ENCODE measurements at regions not wholly inside any gene's neighbourhood (a gene's known extent, or its start where the extent isn't known, plus 50 kb on each side); places are given as distances from the start of the nearest gene placed in this dataset.

- FAIRE-seq: no peak
- TF ChIP-seq CTCF (optimal IDR thresholded peaks at IDR 0.05 in 1 of 3, IDR thresholded peaks at IDR 0.05 in 1 of 3, conservative IDR thresholded peaks at IDR 0.05 in 1 of 3; ENCODE audit: extremely low read depth in 1 of 3, insufficient read depth in 2 of 3, low read length in 3 of 3) (no peak), EZH2 (IDR thresholded peaks at IDR 0.05; ENCODE audit: low read length) (no peak)
- Histone ChIP-seq H3K27ac (ENCODE audit: control insufficient read depth, insufficient read depth, low read length) (no peak overlapping the region), H3K4me1 (ENCODE audit: control insufficient read depth, extremely low read depth, insufficient read depth, low read length) (no peaks in the 10 kb centered on the region), H4K20me1 (ENCODE audit: control insufficient read depth, extremely low read depth, insufficient read depth, low read length) (no peaks in the 10 kb centered on the region), H3K36me3 (ENCODE audit: control insufficient read depth in 2 of 2, extremely low read depth in 1 of 2, insufficient read depth in 2 of 2, low read length in 2 of 2) (no peaks in the 10 kb centered on the region), H3K4me2 (ENCODE audit: control insufficient read depth, extremely low read depth, insufficient read depth, low read depth, low read length) (no peak overlapping the region), H3K9me3 (ENCODE audit: control insufficient read depth, low read depth, low read length) (no peaks in the 10 kb centered on the region), H2AFZ (ENCODE audit: control insufficient read depth, low read length) (no peak overlapping the region), H3K9ac (ENCODE audit: control insufficient read depth, extremely low read depth, insufficient read depth, low read length) (no peak overlapping the region), H3K27me3 (ENCODE audit: control insufficient read depth, extremely low read depth, insufficient read depth, low read length) (peaks cover 17% of the 10 kb centered on the region), H3K9me1 (ENCODE audit: control insufficient read depth, extremely low read depth, insufficient read depth, low read length) (no peaks in the 10 kb centered on the region), H3K79me2 (ENCODE audit: control insufficient read depth, insufficient read depth, low read length) (no peaks in the 10 kb centered on the region), H3K4me3 (ENCODE audit: control insufficient read depth in 2 of 3, extremely low read depth in 1 of 3, insufficient read depth in 2 of 3, low read depth in 1 of 3, low read length in 3 of 3) (no peak overlapping the region)
- dilution Hi-C loops (cut with MboI; ENCODE audit: extremely low pct_ligation_motif_present, low sequenced_read_pairs): no loop called here
- DNase-seq (ENCODE audit: low read depth, low spot score): no peak
Observed at GRCh38 chr7:66503551-66504031, 125.1 kb upstream of the KCTD7 start.

GRCh38 chr7:66504131-66504530 lies 124.5 kb upstream of the KCTD7 start:
- Histone ChIP-seq H4K20me1 (ENCODE audit: control insufficient read depth, extremely low read depth, insufficient read depth, low read length) (no peaks in the 10 kb centered on the region), H2AFZ (ENCODE audit: control insufficient read depth, low read length) (no peak overlapping the region), H3K9me3 (ENCODE audit: control insufficient read depth, low read depth, low read length) (no peaks in the 10 kb centered on the region), H3K9ac (ENCODE audit: control insufficient read depth, extremely low read depth, insufficient read depth, low read length) (no peak overlapping the region), H3K27ac (ENCODE audit: control insufficient read depth, insufficient read depth, low read length) (no peak overlapping the region), H3K9me1 (ENCODE audit: control insufficient read depth, extremely low read depth, insufficient read depth, low read length) (no peaks in the 10 kb centered on the region), H3K4me3 (ENCODE audit: control insufficient read depth in 2 of 3, extremely low read depth in 1 of 3, insufficient read depth in 2 of 3, low read depth in 1 of 3, low read length in 3 of 3) (no peak overlapping the region), H3K27me3 (ENCODE audit: control insufficient read depth, extremely low read depth, insufficient read depth, low read length) (peaks cover 17% of the 10 kb centered on the region), H3K79me2 (ENCODE audit: control insufficient read depth, insufficient read depth, low read length) (no peaks in the 10 kb centered on the region), H3K4me2 (ENCODE audit: control insufficient read depth, extremely low read depth, insufficient read depth, low read depth, low read length) (no peak overlapping the region), H3K4me1 (ENCODE audit: control insufficient read depth, extremely low read depth, insufficient read depth, low read length) (no peaks in the 10 kb centered on the region), H3K36me3 (ENCODE audit: control insufficient read depth in 2 of 2, extremely low read depth in 1 of 2, insufficient read depth in 2 of 2, low read length in 2 of 2) (no peaks in the 10 kb centered on the region)
- FAIRE-seq: no peak
- no peak for DNase-seq (ENCODE audit: low read depth, low spot score)
- no peak for TF ChIP-seq EZH2 (IDR thresholded peaks at IDR 0.05; ENCODE audit: low read length)
- TF ChIP-seq CTCF (optimal IDR thresholded peaks at IDR 0.05 in 1 of 3, IDR thresholded peaks at IDR 0.05 in 1 of 3, conservative IDR thresholded peaks at IDR 0.05 in 1 of 3; ENCODE audit: extremely low read depth in 1 of 3, insufficient read depth in 2 of 3, low read length in 3 of 3): no peak
- dilution Hi-C loops (cut with MboI; ENCODE audit: extremely low pct_ligation_motif_present, low sequenced_read_pairs): no loop called here
